ENCODE measurements at regions not wholly inside any gene's neighbourhood (a gene's known extent, or its start where the extent isn't known, plus 50 kb on each side); places are given as distances from the start of the nearest gene placed in this dataset.

GRCh38 chr10:4004144-4004543 lies 219.1 kb upstream of the KLF6 start (continued):
- no peak for TF ChIP-seq ZNF660 (tag by site-specific recombination; IDR thresholded peaks at IDR 0.05)
- no peak for TF ChIP-seq SP7 (tag by site-specific recombination; IDR thresholded peaks at IDR 0.05)
- no peak for TF ChIP-seq ZNF777 (tag by site-specific recombination; IDR thresholded peaks at IDR 0.05; ENCODE audit: borderline replicate concordance)
- no peak for TF ChIP-seq ZNF114 (tag by site-specific recombination; IDR thresholded peaks at IDR 0.05)

GRCh38 chr10:4003348-4003973 lies 218.5 kb upstream of the KLF6 start:
- H3K36me3 ChIP-seq (ENCODE audit: control insufficient read depth in 2 of 2, insufficient read depth in 1 of 2, low read length in 2 of 2): no peaks in the 10 kb centered on the region
- no peaks in the 10 kb centered on the region for H3K4me1 ChIP-seq (ENCODE audit: control insufficient read depth, insufficient read depth, low read length)
- CTCF ChIA-PET: no interaction called here
- no peaks in the 10 kb centered on the region for H3K9me3 ChIP-seq (ENCODE audit: control insufficient read depth, insufficient read depth, low read depth, low read length)
- no peak overlapping the region for H3K4me3 ChIP-seq (ENCODE audit: low read depth, low read length)
- TF ChIP-seq FEZF1 (tag by site-specific recombination; IDR thresholded peaks at IDR 0.05): no peak
- TF ChIP-seq ZNF473 (tag by site-specific recombination; IDR thresholded peaks at IDR 0.05): no peak
- no peak for TF ChIP-seq KLF16 (tag by site-specific recombination; IDR thresholded peaks at IDR 0.05)
- no peak for TF ChIP-seq WT1 (tag by site-specific recombination; IDR thresholded peaks at IDR 0.05)
- TF ChIP-seq ZNF561 (tag by site-specific recombination; IDR thresholded peaks at IDR 0.05; ENCODE audit: borderline replicate concordance): no peak
- no peak for TF ChIP-seq ZBTB1 (tag by site-specific recombination; IDR thresholded peaks at IDR 0.05)
- TF ChIP-seq, protein P1, sequence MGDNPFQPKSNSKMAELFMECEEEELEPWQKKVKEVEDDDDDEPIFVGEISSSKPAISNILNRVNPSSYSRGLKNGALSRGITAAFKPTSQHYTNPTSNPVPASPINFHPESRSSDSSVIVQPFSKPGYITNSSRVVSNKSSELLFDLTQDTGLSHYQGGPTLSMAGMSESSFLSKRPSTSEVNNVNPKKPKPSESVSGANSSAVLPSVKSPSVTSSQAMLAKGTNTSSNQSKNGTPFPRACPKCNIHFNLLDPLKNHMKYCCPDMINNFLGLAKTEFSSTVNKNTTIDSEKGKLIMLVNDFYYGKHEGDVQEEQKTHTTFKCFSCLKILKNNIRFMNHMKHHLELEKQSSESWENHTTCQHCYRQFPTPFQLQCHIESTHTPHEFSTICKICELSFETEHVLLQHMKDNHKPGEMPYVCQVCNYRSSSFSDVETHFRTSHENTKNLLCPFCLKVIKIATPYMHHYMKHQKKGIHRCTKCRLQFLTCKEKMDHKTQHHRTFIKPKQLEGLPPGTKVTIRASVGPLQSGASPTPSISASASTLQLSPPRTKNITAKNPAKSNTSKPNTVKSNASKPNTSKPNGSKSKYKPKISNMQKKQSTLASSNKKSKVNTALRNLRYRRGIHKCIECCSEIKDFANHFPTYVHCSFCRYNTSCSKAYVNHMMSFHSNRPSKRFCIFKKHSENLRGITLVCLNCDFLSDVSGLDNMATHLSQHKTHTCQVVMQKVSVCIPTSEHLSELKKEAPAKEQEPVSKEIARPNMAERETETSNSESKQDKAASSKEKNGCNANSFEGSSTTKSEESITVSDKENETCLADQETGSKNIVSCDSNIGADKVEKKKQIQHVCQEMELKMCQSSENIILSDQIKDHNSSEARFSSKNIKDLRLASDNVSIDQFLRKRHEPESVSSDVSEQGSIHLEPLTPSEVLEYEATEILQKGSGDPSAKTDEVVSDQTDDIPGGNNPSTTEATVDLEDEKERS (tag by site-specific recombination; IDR thresholded peaks at IDR 0.05): no peak
- TF ChIP-seq KLF9 (tag by site-specific recombination; IDR thresholded peaks at IDR 0.05; ENCODE audit: low read depth): no peak
- TF ChIP-seq ZNF121 (tag by site-specific recombination; IDR thresholded peaks at IDR 0.05): no peak
- no peak for TF ChIP-seq ZFP37 (tag by site-specific recombination; IDR thresholded peaks at IDR 0.05)
- no peak for TF ChIP-seq ZNF488 (tag by site-specific recombination; IDR thresholded peaks at IDR 0.05)
- TF ChIP-seq ZNF221 (tag by site-specific recombination; IDR thresholded peaks at IDR 0.05; ENCODE audit: borderline replicate concordance): no peak
- no peak for TF ChIP-seq KLF10 (tag by site-specific recombination; IDR thresholded peaks at IDR 0.05)
- TF ChIP-seq ZNF558 (tag by site-specific recombination; IDR thresholded peaks at IDR 0.05): no peak
- no peak for TF ChIP-seq ZNF692 (tag by site-specific recombination; IDR thresholded peaks at IDR 0.05)
- no peak for TF ChIP-seq CTCF (tag by site-specific recombination; IDR thresholded peaks at IDR 0.05)
- TF ChIP-seq, protein P2, sequence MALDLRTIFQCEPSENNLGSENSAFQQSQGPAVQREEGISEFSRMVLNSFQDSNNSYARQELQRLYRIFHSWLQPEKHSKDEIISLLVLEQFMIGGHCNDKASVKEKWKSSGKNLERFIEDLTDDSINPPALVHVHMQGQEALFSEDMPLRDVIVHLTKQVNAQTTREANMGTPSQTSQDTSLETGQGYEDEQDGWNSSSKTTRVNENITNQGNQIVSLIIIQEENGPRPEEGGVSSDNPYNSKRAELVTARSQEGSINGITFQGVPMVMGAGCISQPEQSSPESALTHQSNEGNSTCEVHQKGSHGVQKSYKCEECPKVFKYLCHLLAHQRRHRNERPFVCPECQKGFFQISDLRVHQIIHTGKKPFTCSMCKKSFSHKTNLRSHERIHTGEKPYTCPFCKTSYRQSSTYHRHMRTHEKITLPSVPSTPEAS (tag by site-specific recombination; IDR thresholded peaks at IDR 0.05): no peak
- H3K27ac ChIP-seq (ENCODE audit: extremely low read depth, low read depth, low read length): no peak overlapping the region
- POLR2A ChIA-PET: no interaction called here
